Fibroblast of villous mesenchyme (primary cell): ENCODE measurements at regions not wholly inside any gene's neighbourhood (a gene's known extent, or its start where the extent isn't known, plus 50 kb on each side); places are given as distances from the start of the nearest gene placed in this dataset.

Source experiments
- DNase-seq: peaks from one replicate; pipeline ENCODE4 v3.0.0-alpha.2; 2010; ENCODE audit warnings: low read depth
- H3K4me3 ChIP-seq: 2 replicates; pipeline ENCODE4 v1.5.1; 2011; ENCODE audit warnings: low read depth, mild to moderate bottlenecking, low read length
- TF ChIP-seq, protein P1 (sequence below): IDR thresholded peaks from 2 replicates; pipeline ENCODE4 v1.5.1; 2012; ENCODE audit warnings: low read depth, mild to moderate bottlenecking, low read length; ENCODE audit not compliant: insufficient read depth

DNA sequence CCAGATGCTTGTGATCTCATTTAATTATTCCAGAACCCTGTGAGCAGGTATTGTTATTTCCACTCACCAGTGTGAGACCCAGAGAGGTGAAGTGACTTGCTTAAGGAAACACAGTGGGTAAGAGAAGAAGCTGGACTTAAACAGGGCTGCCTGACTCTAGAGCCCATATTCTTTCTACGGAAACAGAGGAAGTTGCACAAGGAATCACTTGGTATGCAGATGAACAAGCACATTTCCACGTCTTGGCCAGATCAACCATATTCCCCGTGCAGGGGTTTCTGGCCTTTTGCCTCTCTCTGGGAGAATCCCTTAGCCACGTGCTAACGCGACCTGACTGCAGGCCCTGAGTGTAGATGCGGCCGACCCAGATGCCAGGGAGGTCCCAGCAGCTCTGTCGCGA is 195.5 kb upstream of the ATP6AP2 start:
- no peak overlapping the region for H3K4me3 ChIP-seq
- TF ChIP-seq, protein P1, sequence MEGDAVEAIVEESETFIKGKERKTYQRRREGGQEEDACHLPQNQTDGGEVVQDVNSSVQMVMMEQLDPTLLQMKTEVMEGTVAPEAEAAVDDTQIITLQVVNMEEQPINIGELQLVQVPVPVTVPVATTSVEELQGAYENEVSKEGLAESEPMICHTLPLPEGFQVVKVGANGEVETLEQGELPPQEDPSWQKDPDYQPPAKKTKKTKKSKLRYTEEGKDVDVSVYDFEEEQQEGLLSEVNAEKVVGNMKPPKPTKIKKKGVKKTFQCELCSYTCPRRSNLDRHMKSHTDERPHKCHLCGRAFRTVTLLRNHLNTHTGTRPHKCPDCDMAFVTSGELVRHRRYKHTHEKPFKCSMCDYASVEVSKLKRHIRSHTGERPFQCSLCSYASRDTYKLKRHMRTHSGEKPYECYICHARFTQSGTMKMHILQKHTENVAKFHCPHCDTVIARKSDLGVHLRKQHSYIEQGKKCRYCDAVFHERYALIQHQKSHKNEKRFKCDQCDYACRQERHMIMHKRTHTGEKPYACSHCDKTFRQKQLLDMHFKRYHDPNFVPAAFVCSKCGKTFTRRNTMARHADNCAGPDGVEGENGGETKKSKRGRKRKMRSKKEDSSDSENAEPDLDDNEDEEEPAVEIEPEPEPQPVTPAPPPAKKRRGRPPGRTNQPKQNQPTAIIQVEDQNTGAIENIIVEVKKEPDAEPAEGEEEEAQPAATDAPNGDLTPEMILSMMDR, result no peak
- DNase-seq, result no peak

DNA sequence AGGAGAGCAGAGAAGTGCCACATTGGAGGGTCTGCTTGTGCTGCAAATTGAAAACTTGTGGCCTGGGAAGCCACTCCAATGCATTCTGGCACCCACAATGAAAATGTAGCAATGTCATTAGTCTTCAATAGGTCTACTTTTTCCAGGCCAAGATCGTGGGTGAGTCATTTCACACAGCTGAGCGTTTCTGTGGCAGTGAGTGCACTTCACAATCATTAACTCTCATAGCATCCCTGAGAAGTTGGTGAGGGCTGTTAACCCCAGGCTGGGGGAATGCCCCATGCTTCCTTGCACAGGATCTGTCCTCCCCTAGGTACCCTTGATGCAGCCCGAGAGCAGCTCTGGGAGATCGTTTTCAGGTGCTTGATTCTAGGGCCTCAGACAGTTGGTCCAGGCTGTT is 196.8 kb upstream of the ATP6AP2 start:
- TF ChIP-seq, protein P1, result no peak
- no peak for DNase-seq
- no peak overlapping the region for H3K4me3 ChIP-seq

DNA sequence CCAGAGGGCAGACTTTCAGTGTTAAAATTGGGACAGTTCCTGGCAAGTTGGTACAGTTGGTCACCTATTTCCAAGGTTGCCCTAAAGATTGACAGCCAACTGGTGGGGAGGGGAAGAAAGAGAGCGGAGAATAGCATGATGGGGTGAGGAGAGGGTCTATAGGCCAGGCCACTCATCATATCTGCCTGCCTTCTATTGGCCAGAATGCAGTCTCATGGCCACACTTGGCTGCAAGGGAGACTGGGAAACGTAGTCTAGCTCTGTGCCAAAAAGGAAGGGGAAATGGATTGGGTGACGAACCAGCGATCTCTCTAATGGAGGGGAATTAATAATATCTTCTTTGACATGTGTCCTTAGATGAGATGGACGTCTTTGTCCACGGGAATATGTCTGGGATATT is 197.4 kb upstream of the ATP6AP2 start:
- no peak for DNase-seq
- TF ChIP-seq, protein P1, result no peak

DNA sequence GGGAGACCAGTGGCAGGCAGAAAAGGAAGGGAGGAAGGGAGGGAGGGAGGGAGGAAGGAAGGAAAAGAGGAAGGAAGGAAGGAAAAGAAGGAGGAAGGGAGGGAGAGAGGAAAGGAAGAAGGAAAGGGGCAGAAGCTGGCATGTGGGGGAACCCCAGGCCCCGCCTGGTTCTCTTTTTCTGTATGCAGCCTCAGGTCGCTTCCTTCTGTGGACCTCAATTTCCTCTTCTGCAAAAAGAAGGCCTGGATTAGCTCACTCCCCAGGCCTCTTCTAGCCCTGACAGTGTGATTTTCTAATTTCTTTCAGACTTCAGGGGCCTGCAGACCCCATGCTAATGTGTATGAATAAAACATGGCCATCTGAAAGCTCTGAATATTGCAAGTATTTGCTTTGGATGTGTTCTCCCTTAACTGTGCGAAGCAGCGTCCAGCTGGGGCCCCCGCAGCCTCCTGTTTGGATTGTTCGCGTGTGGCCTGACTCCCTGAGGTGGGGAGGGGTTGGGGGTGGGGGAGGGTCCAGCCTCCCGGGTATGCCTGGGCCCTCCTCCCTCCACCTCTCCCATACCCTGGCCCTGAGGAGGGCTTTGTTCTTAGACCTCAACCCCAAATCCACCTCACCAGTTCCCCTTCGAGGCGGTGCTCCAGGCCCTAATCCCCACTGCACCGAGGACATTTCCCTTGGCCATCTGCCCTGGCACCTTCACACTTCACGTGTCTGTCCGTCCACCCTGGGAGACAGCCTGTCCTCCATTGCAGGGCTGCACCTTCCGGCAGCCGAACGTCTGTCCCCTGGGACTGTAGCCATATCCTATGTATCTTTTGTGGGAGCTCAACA is 199.9 kb upstream of the ATP6AP2 start:
- TF ChIP-seq, protein P1, result no peak
- H3K4me3 ChIP-seq, result no peak overlapping the region
- no peak for DNase-seq

More for the DNA sequence above, 197.4 kb upstream of the ATP6AP2 start:
- H3K4me3 ChIP-seq, result no peak overlapping the region

DNA sequence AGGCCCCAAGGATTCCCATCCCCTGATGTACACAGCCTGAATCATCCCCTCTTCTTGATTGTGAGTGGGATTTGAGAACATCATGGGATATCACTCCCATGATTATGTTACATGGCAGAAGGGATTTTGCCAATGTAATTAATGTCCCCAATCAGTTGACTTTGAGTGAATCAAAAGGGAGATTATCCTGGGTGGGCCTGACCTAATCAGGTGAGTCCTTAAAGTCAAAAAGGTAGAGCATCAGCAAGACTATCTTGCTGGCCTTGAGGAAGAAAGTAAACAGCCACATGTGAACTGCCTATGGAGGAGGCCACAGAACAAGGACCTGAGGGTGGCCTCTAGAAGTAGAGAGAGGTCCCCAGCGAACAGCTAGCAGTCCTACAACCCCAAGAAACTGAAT is 203.1 kb upstream of the ATP6AP2 start:
- no peak for DNase-seq
- TF ChIP-seq, protein P1, result no peak
- H3K4me3 ChIP-seq, result no peak overlapping the region

DNA sequence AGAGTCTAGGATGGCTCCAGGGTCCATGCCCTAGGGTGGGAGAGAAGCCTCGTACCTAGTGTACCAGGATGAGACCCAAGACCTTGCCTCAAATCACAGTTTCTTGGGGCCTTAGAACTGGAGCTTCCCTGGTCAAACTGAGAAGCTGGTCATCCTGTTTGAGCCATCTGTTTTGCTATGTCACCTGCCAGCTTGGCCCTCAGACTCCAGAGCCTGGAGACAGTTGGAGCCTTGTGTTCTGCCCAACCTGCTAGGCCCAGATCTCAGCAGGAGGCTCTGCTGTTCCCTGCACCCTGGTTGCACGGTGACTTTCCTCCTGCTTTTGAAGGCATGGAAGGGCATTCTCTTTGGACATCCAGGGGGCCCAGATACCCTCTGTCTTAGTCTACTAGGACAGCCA is 206.3 kb upstream of the ATP6AP2 start:
- TF ChIP-seq, protein P1, result no peak
- H3K4me3 ChIP-seq, result no peak overlapping the region
- DNase-seq, result no peak

DNA sequence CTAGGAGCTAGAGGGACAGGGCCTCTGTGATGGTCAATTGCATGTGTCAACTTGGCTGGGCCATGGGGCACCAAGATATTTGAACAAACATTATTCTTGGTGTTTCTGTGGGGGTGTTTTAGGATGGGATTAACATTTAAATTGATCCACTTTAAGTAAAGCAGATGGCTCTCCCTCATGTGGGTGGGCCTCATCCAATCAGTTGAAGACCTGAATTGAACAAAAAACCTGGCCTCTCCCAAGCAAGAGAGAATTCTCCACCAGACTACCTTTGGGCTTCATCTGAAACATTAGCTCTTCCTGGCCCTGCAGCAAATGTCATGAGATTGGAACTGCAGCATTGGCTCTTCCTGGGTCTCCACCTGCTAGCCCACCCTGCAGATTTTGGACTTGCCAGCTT is 207.1 kb upstream of the ATP6AP2 start:
- DNase-seq, result no peak
- TF ChIP-seq, protein P1, result no peak
- H3K4me3 ChIP-seq, result no peak overlapping the region
